ENCODE measurements at regions not wholly inside any gene's neighbourhood (a gene's known extent, or its start where the extent isn't known, plus 50 kb on each side); places are given as distances from the start of the nearest gene placed in this dataset.
A peak's percentile ranks its signal among the peaks of the same experiment; 100 is the strongest.

DNA sequence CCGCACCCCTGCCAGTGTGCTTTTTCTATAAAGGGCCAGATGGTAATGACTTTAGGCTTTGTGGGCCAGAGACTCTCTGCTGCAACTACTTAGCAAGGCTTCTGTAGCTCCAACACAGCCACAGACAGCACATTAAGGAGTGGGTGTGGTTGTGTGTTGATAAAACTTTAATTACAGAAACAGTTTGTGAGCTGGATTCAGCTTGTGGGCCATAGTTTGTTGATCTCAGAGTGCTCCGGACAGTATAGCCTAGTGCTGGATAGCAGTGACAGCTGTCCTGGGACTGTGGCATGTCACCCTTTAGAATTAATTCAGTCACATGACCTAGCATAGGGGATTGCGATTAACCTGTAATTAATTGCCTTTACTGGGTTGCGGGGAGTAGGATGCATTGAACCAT lies 109.7 kb downstream of the ZNF664 start:
- Histone ChIP-seq H3K79me1 (ENCODE audit: low read depth, low read length) (no peaks in the 10 kb centered on the region), H3K18ac (ENCODE audit: low read length) (peak overlapping the region; percentile 0), H3K27me3 (ENCODE audit: control insufficient read depth in 3 of 3, insufficient read depth in 3 of 3, low read depth in 1 of 3, low read length in 3 of 3) (no peaks in the 10 kb centered on the region), H2AFZ (ENCODE audit: low read length) (no peak overlapping the region), H3K4me3 (ENCODE audit: low read length in 2 of 2) (no peak overlapping the region), H3K23ac (ENCODE audit: low read depth, low read length, poor library complexity) (no peak overlapping the region), H3K27ac (replicated peaks; ENCODE audit: low read length) (no peak overlapping the region), H4K8ac (ENCODE audit: low read depth, low read length) (peak overlapping the region; percentile 24), H3K36me3 (replicated peaks in 1 of 2; ENCODE audit: control insufficient read depth in 2 of 2, insufficient read depth in 2 of 2, low read length in 2 of 2) (no peaks in the 10 kb centered on the region), H3K4me2 (ENCODE audit: insufficient read depth, low read length, poor library complexity, severe bottlenecking) (no peak overlapping the region), H2BK120ac (ENCODE audit: low read depth, low read length) (no peak overlapping the region), H2BK12ac (ENCODE audit: low read length) (no peak overlapping the region), H2BK5ac (ENCODE audit: low read length) (no peak overlapping the region), H3K14ac (ENCODE audit: low read length) (no peak overlapping the region), H3K4ac (ENCODE audit: low read length) (no peak overlapping the region), H3K9me3 (replicated peaks in 1 of 2; ENCODE audit: control insufficient read depth in 2 of 2, insufficient read depth in 1 of 2, low read depth in 1 of 2, low read length in 2 of 2) (no peaks in the 10 kb centered on the region), H2AK5ac (ENCODE audit: low read depth, low read length) (no peak overlapping the region), H2BK15ac (ENCODE audit: low read length) (no peak overlapping the region), H3K4me1 (ENCODE audit: control insufficient read depth in 2 of 2, insufficient read depth in 1 of 2, low read depth in 1 of 2, low read length in 2 of 2) (peaks cover 3 to 6% of the 10 kb centered on the region in 2 donors), H4K91ac (ENCODE audit: low read depth, low read length, poor library complexity) (no peak overlapping the region), H3K9ac (ENCODE audit: low read depth, low read length, poor library complexity) (no peak overlapping the region)
- DNase-seq (ENCODE audit: low spot score) = no peak
- WGBS, 2 donors (ENCODE audit: extremely low coverage in 2 of 2, insufficient read length in 2 of 2, insufficient replicate concordance in 1 of 2) = no CpG with 5 or more reads among the region's 4 CpGs

DNA sequence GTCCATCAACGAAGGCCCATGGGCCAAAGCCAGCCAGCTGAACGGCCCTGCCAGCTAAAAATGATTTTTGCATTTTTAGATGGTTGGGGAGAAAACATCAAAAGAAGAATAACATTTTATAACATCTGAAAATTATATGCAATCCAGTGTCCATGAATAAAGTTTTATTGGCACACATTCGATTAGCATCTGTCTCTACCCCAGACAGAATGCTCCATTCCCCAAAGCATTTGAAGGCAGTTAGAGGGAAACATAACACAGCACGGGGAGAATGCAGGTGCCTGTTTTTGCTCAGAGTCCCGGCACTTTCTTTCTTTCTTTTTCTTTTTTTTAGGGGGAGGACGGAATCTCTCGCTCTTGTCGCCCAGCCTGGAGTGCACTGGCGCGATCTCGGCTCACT lies 110.7 kb downstream of the ZNF664 start:
- Histone ChIP-seq H2AFZ (ENCODE audit: low read length) (no peak overlapping the region), H3K4me3 (ENCODE audit: low read length in 2 of 2) (no peak overlapping the region), H2AK5ac (ENCODE audit: low read depth, low read length) (no peak overlapping the region), H3K18ac (ENCODE audit: low read length) (no peak overlapping the region), H2BK5ac (ENCODE audit: low read length) (no peak overlapping the region), H3K27ac (replicated peaks; ENCODE audit: low read length) (no peak overlapping the region), H3K79me1 (ENCODE audit: low read depth, low read length) (no peaks in the 10 kb centered on the region), H2BK120ac (ENCODE audit: low read depth, low read length) (no peak overlapping the region), H3K27me3 (ENCODE audit: control insufficient read depth in 3 of 3, insufficient read depth in 3 of 3, low read depth in 1 of 3, low read length in 3 of 3) (no peaks in the 10 kb centered on the region), H3K36me3 (replicated peaks in 1 of 2; ENCODE audit: control insufficient read depth in 2 of 2, insufficient read depth in 2 of 2, low read length in 2 of 2) (no peaks in the 10 kb centered on the region), H3K4ac (ENCODE audit: low read length) (no peak overlapping the region), H3K4me2 (ENCODE audit: insufficient read depth, low read length, poor library complexity, severe bottlenecking) (no peak overlapping the region), H3K9me3 (replicated peaks in 1 of 2; ENCODE audit: control insufficient read depth in 2 of 2, insufficient read depth in 1 of 2, low read depth in 1 of 2, low read length in 2 of 2) (no peaks in the 10 kb centered on the region), H3K23ac (ENCODE audit: low read depth, low read length, poor library complexity) (no peak overlapping the region), H3K4me1 (ENCODE audit: control insufficient read depth in 2 of 2, insufficient read depth in 1 of 2, low read depth in 1 of 2, low read length in 2 of 2) (peaks cover 5% of the 10 kb centered on the region in 2 donors), H2BK12ac (ENCODE audit: low read length) (no peak overlapping the region), H3K14ac (ENCODE audit: low read length) (no peak overlapping the region), H3K9ac (ENCODE audit: low read depth, low read length, poor library complexity) (no peak overlapping the region), H2BK15ac (ENCODE audit: low read length) (no peak overlapping the region), H4K91ac (ENCODE audit: low read depth, low read length, poor library complexity) (no peak overlapping the region), H4K8ac (ENCODE audit: low read depth, low read length) (no peak overlapping the region)
- WGBS, 2 donors (ENCODE audit: extremely low coverage in 2 of 2, insufficient read length in 2 of 2, insufficient replicate concordance in 1 of 2) = no CpG with 5 or more reads among the region's 11 CpGs
- no peak for DNase-seq (ENCODE audit: low spot score)

DNA sequence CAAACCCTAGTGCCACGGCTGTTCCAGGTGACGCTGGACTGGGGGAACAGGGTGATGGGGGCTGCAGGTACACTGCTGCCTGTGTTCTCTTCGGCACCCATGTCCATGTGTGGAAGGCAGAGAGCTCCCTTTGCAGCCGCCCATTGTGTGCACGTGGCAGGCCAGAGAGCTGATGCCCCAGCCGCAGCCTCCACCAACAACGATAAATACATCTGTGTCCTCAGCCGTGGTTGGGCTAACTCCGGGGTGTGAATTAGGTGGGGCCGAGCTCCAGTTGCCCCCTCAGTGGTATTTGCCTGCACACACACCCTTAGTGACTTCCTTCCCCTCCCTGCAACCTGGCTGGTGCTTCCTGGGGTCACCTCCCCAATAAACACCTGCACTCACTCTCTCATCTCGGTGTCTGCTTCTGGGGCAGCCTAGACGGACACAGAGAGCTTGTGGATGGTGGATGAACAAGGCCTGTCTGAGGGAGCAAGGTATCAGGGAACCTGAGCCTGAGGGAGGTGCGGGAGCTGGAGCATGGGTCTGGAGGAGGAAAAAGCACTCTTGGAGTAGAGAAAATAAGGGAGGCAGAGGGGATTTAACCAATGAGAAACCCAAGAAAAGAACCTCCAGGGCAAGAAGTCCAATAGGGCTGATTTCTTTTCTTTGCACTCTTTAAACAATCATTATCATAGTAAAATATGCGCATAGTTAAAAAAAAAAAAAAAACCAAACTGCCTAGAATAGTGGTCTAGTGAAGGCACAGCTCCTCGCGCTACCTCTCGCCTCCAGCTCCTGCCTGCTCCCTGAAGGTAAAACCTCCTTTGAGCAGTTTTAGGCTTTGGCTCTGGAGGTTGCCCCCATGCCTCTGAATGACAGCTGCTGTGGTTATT lies 112.6 kb downstream of the ZNF664 start:
- WGBS, 2 donors (ENCODE audit: extremely low coverage in 2 of 2, insufficient read length in 2 of 2, insufficient replicate concordance in 1 of 2) = no CpG with 5 or more reads among the region's 17 CpGs
- H3K18ac ChIP-seq (ENCODE audit: low read length) = no peak overlapping the region
- no peaks in the 10 kb centered on the region for H3K79me1 ChIP-seq (ENCODE audit: low read depth, low read length)
- H2BK15ac ChIP-seq (ENCODE audit: low read length) = no peak overlapping the region
- no peak for DNase-seq (ENCODE audit: low spot score)
- no peaks in the 10 kb centered on the region for H3K9me3 ChIP-seq (replicated peaks in 1 of 2; ENCODE audit: control insufficient read depth in 2 of 2, insufficient read depth in 1 of 2, low read depth in 1 of 2, low read length in 2 of 2)
- H2BK120ac ChIP-seq (ENCODE audit: low read depth, low read length) = no peak overlapping the region
- no peak overlapping the region for H3K9ac ChIP-seq (ENCODE audit: low read depth, low read length, poor library complexity)
- H3K4ac ChIP-seq (ENCODE audit: low read length) = no peak overlapping the region
- H3K4me2 ChIP-seq (ENCODE audit: insufficient read depth, low read length, poor library complexity, severe bottlenecking) = no peak overlapping the region
- no peak overlapping the region for H2BK5ac ChIP-seq (ENCODE audit: low read length)
- no peak overlapping the region for H4K8ac ChIP-seq (ENCODE audit: low read depth, low read length)
- no peak overlapping the region for H2AK5ac ChIP-seq (ENCODE audit: low read depth, low read length)
- no peak overlapping the region for H2AFZ ChIP-seq (ENCODE audit: low read length)
- H3K23ac ChIP-seq (ENCODE audit: low read depth, low read length, poor library complexity) = no peak overlapping the region
- H3K27me3 ChIP-seq (ENCODE audit: control insufficient read depth in 3 of 3, insufficient read depth in 3 of 3, low read depth in 1 of 3, low read length in 3 of 3) = no peaks in the 10 kb centered on the region
- no peak overlapping the region for H3K14ac ChIP-seq (ENCODE audit: low read length)
- no peak overlapping the region for H3K27ac ChIP-seq (replicated peaks; ENCODE audit: low read length)
- no peak overlapping the region for H2BK12ac ChIP-seq (ENCODE audit: low read length)
- peaks cover 5% of the 10 kb centered on the region in 2 donors for H3K4me1 ChIP-seq (ENCODE audit: control insufficient read depth in 2 of 2, insufficient read depth in 1 of 2, low read depth in 1 of 2, low read length in 2 of 2)
- H4K91ac ChIP-seq (ENCODE audit: low read depth, low read length, poor library complexity) = no peak overlapping the region
- H3K4me3 ChIP-seq (ENCODE audit: low read length in 2 of 2) = no peak overlapping the region
- H3K36me3 ChIP-seq (replicated peaks in 1 of 2; ENCODE audit: control insufficient read depth in 2 of 2, insufficient read depth in 2 of 2, low read length in 2 of 2) = no peaks in the 10 kb centered on the region

DNA sequence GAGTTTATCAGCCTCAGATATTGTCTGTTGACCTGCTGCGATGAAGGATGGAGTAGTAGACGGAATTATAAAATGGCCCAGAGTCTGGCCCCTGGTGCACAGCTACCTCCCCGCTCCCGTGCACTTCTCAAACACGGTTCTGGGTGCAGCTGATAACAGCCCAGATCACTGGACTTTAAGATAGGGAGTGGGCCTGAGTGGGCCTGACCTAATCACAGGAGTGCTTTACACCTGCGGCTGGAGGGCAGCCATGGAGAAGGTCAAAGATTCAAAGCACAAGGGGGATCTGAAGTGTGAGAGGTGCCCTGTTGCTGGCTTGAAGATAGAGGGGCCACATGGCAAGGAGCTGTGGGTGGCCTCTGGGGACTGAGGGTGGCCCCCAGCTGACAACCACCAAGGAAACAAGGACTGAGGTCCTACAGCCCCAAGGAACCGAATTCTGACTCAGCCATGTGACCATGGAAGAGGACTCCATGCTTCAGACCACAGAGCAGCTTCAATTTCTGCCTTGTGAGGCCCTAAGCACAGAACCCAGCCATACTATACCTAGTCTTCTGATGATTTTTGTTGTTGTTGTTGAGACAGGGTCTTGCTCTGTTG lies 113.4 kb downstream of the ZNF664 start:
- DNase-seq (ENCODE audit: low spot score) = no peak
- WGBS, 2 donors (ENCODE audit: extremely low coverage in 2 of 2, insufficient read length in 2 of 2, insufficient replicate concordance in 1 of 2) = no CpG with 5 or more reads among the region's 7 CpGs
- Histone ChIP-seq H3K9me3 (replicated peaks in 1 of 2; ENCODE audit: control insufficient read depth in 2 of 2, insufficient read depth in 1 of 2, low read depth in 1 of 2, low read length in 2 of 2) (no peaks in the 10 kb centered on the region), H2BK15ac (ENCODE audit: low read length) (no peak overlapping the region), H3K4me3 (ENCODE audit: low read length in 2 of 2) (no peak overlapping the region), H3K4ac (ENCODE audit: low read length) (no peak overlapping the region), H3K9ac (ENCODE audit: low read depth, low read length, poor library complexity) (no peak overlapping the region), H4K91ac (ENCODE audit: low read depth, low read length, poor library complexity) (no peak overlapping the region), H3K23ac (ENCODE audit: low read depth, low read length, poor library complexity) (no peak overlapping the region), H2BK120ac (ENCODE audit: low read depth, low read length) (no peak overlapping the region), H2BK12ac (ENCODE audit: low read length) (no peak overlapping the region), H3K27me3 (ENCODE audit: control insufficient read depth in 3 of 3, insufficient read depth in 3 of 3, low read depth in 1 of 3, low read length in 3 of 3) (no peaks in the 10 kb centered on the region), H4K8ac (ENCODE audit: low read depth, low read length) (no peak overlapping the region), H3K14ac (ENCODE audit: low read length) (no peak overlapping the region), H3K79me1 (ENCODE audit: low read depth, low read length) (no peaks in the 10 kb centered on the region), H3K4me1 (ENCODE audit: control insufficient read depth in 2 of 2, insufficient read depth in 1 of 2, low read depth in 1 of 2, low read length in 2 of 2) (peaks cover 5% of the 10 kb centered on the region in 2 donors), H3K4me2 (ENCODE audit: insufficient read depth, low read length, poor library complexity, severe bottlenecking) (no peak overlapping the region), H2BK5ac (ENCODE audit: low read length) (no peak overlapping the region), H2AK5ac (ENCODE audit: low read depth, low read length) (no peak overlapping the region), H3K18ac (ENCODE audit: low read length) (peak overlapping the region; percentile 30), H2AFZ (ENCODE audit: low read length) (no peak overlapping the region), H3K27ac (replicated peaks; ENCODE audit: low read length) (no peak overlapping the region), H3K36me3 (replicated peaks in 1 of 2; ENCODE audit: control insufficient read depth in 2 of 2, insufficient read depth in 2 of 2, low read length in 2 of 2) (no peaks in the 10 kb centered on the region)
